Erythroblast (primary cell): ENCODE measurements at regions not wholly inside any gene's neighbourhood (a gene's known extent, or its start where the extent isn't known, plus 50 kb on each side); places are given as distances from the start of the nearest gene placed in this dataset.

Source experiments
- GATA1 ChIP-seq: IDR thresholded peaks from 2 replicates; pipeline ENCODE4 v1.6.1; 2011; ENCODE audit warnings: low read depth, mild to moderate bottlenecking, control low read depth, low read length, moderate library complexity
- POLR2A ChIP-seq: IDR thresholded peaks from 2 replicates; pipeline ENCODE4 v1.6.1; 2011; ENCODE audit warnings: mild to moderate bottlenecking, low read length

GRCh38 chr1:81702903-81703302 lies 97.8 kb upstream of the ADGRL2 start:
- no peak for TF ChIP-seq POLR2A
- TF ChIP-seq GATA1: no peak
